H1 (cell line): ENCODE measurements at regions not wholly inside any gene's neighbourhood (a gene's known extent, or its start where the extent isn't known, plus 50 kb on each side); places are given as distances from the start of the nearest gene placed in this dataset.
"Not testable (repeated sequence)": the region's sequence is repeated elsewhere in the genome, so short reads cannot be mapped to it uniquely, and the experiment has no call there.

Experiments used
- CTCF ChIA-PET: fragments of 300-600 bp; sonication (Branson Sonifier 250); formaldehyde crosslinking; loops from one replicate; lab custom pipeline; 2021; ENCODE audit not compliant: partially characterized antibody; lab: Charles Lee
- POLR2A ChIA-PET: fragments of 300-600 bp; sonication (Branson Sonifier 250); formaldehyde crosslinking; loops from one replicate; lab custom pipeline; 2021; ENCODE audit warnings: inconsistent platforms; ENCODE audit not compliant: partially characterized antibody; lab: Charles Lee
- DNase-seq, 2 experiments: peaks; one replicate each; pipeline versions ENCODE4 v3.0.0 to v3.0.0-alpha.2; 2010 to 2022; ENCODE audit warnings: low spot score in 2 of 2, low read depth in 1 of 2, mixed read lengths in 1 of 2
- FAIRE-seq: peaks from 2 replicates; lab custom pipeline; 2011; peaks lifted over from hg19 to GRCh38; lab: Jason Lieb, UNC
- H2AFZ ChIP-seq: 2 replicates; pipeline ENCODE4 v1.8.1; 2012; ENCODE audit warnings: low read length, inconsistent platforms
- H2AK5ac ChIP-seq: 2 replicates; pipeline ENCODE4 v1.6.1; 2013; ENCODE audit warnings: low read depth, low read length
- H2BK120ac ChIP-seq: replicated peaks from 2 replicates; pipeline ENCODE3; 2013; ENCODE audit warnings: low read depth, low read length, inconsistent platforms
- H2BK12ac ChIP-seq: 2 replicates; pipeline ENCODE4 v1.6.1; 2013; ENCODE audit warnings: low read depth, low read length
- H2BK15ac ChIP-seq: 2 replicates; pipeline ENCODE4 v1.6.1; 2013; ENCODE audit warnings: low read length
- H2BK20ac ChIP-seq: 2 replicates; pipeline ENCODE4 v1.6.1; 2013; ENCODE audit warnings: low read length
- H2BK5ac ChIP-seq: 2 replicates; pipeline ENCODE4 v1.6.1; 2013; ENCODE audit warnings: low read depth, low read length
- H3K14ac ChIP-seq: 2 replicates; pipeline ENCODE4 v1.6.1; 2013; ENCODE audit warnings: inconsistent platforms; ENCODE audit not compliant: insufficient read length
- H3K18ac ChIP-seq: 2 replicates; pipeline ENCODE4 v1.6.1; 2013; ENCODE audit warnings: low read length; ENCODE audit errors: extremely low read depth
- H3K23ac ChIP-seq: 2 replicates; pipeline ENCODE4 v1.6.1; 2013; ENCODE audit warnings: inconsistent platforms; ENCODE audit not compliant: insufficient read length
- H3K23me2 ChIP-seq: 2 replicates; pipeline ENCODE4 v1.6.1; 2013; ENCODE audit warnings: low read depth, low read length
- H3K27ac ChIP-seq: 2 replicates; pipeline ENCODE4 v1.6.1; 2011; ENCODE audit warnings: low read depth, low read length, inconsistent platforms
- H3K27me3 ChIP-seq, 4 experiments: replicated peaks in 1 of 4; 1 replicate in 1 of 4; 2 replicates in 3 of 4; pipeline versions ENCODE4 v1.6.1 to v1.8.1; 2011 to 2013; ENCODE audit warnings: low read length in 3 of 4, mild to moderate bottlenecking in 3 of 4, inconsistent platforms in 2 of 4, mixed read lengths in 2 of 4, moderate library complexity in 1 of 4; ENCODE audit not compliant: control insufficient read depth in 3 of 4, insufficient read depth in 3 of 4; ENCODE audit errors: extremely low read depth in 1 of 4
- H3K36me3 ChIP-seq, 4 experiments: 2 replicates each; pipeline versions ENCODE4 v1.6.1 to v1.8.1; 2011 to 2013; ENCODE audit warnings: mild to moderate bottlenecking in 4 of 4, low read length in 3 of 4, moderate library complexity in 2 of 4, control low read depth in 1 of 4, inconsistent platforms in 1 of 4; ENCODE audit not compliant: insufficient read depth in 4 of 4, control insufficient read depth in 2 of 4
- H3K4ac ChIP-seq: replicated peaks from 2 replicates; pipeline ENCODE3; 2013; ENCODE audit warnings: low read length, low read depth, mixed read lengths, inconsistent platforms; ENCODE audit not compliant: insufficient read length
- H3K4me1 ChIP-seq, 4 experiments: replicated peaks in 1 of 4; 1 replicate in 1 of 4; 2 replicates in 3 of 4; pipeline versions ENCODE4 v1.6.1 to v1.8.1; 2011 to 2013; ENCODE audit warnings: low read length in 3 of 4, inconsistent platforms in 2 of 4, mixed read lengths in 1 of 4; ENCODE audit not compliant: insufficient read depth in 4 of 4, control insufficient read depth in 3 of 4
- H3K4me2 ChIP-seq, 2 experiments: 2 replicates each; pipeline versions ENCODE4 v1.6.1 to v1.8.1; 2011 to 2013; ENCODE audit warnings: low read depth in 2 of 2, low read length in 2 of 2, control low read depth in 1 of 2, inconsistent platforms in 1 of 2, mild to moderate bottlenecking in 1 of 2; ENCODE audit not compliant: insufficient read depth in 1 of 2
- H3K4me3 ChIP-seq, 4 experiments: fragments of 200-600, 300-600 bp in 1 of 4; sonication (generic), shearing (Covaris generic), sonication (Bioruptor Twin) in 1 of 4; 2 replicates each; pipeline versions ENCODE4 v1.5.1 to v1.8.1; 2011 to 2016; ENCODE audit warnings: low read length in 4 of 4, low read depth in 3 of 4, control low read depth in 2 of 4, inconsistent platforms in 2 of 4, mild to moderate bottlenecking in 2 of 4, mixed read lengths in 1 of 4, moderate library complexity in 1 of 4; ENCODE audit not compliant: insufficient read depth in 2 of 4; ENCODE audit errors: extremely low read depth in 1 of 4
- H3K56ac ChIP-seq: replicated peaks from 2 replicates; pipeline ENCODE3; 2013; ENCODE audit warnings: low read depth, mild to moderate bottlenecking, mixed read lengths, low read length, inconsistent platforms; ENCODE audit not compliant: insufficient read length
- H3K79me1 ChIP-seq: 2 replicates; pipeline ENCODE4 v1.6.1; 2013; ENCODE audit warnings: low read depth, low read length, control low read depth
- H3K79me2 ChIP-seq, 2 experiments: 2 replicates each; pipeline versions ENCODE4 v1.6.1 to v1.8.1; 2012 to 2013; ENCODE audit warnings: low read length in 2 of 2, mild to moderate bottlenecking in 2 of 2, inconsistent platforms in 1 of 2; ENCODE audit not compliant: insufficient read depth in 2 of 2, control insufficient read depth in 1 of 2
- H3K9ac ChIP-seq, 4 experiments: replicated peaks in 1 of 4; 1 replicate in 1 of 4; 2 replicates in 3 of 4; pipeline versions ENCODE4 v1.6.1 to v1.8.1; 2011 to 2013; ENCODE audit warnings: low read depth in 3 of 4, low read length in 3 of 4, control low read depth in 2 of 4, mild to moderate bottlenecking in 2 of 4, moderate library complexity in 2 of 4, inconsistent platforms in 1 of 4; ENCODE audit errors: extremely low read depth in 1 of 4
- H3K9me3 ChIP-seq, 2 experiments: 2 replicates each; pipeline versions ENCODE4 v1.6.1 to v1.8.1; 2012 to 2013; ENCODE audit warnings: mild to moderate bottlenecking in 2 of 2, moderate library complexity in 2 of 2, control low read depth in 1 of 2, inconsistent platforms in 1 of 2, low read depth in 1 of 2, low read length in 1 of 2, mixed read lengths in 1 of 2; ENCODE audit not compliant: insufficient read depth in 2 of 2
- H4K20me1 ChIP-seq, 2 experiments: replicated peaks in 1 of 2; 2 replicates each; pipeline versions ENCODE3 to v1.8.1; 2011 to 2013; ENCODE audit warnings: inconsistent platforms in 2 of 2, low read length in 2 of 2, mild to moderate bottlenecking in 1 of 2; ENCODE audit not compliant: insufficient read depth in 2 of 2, control insufficient read depth in 1 of 2
- H4K5ac ChIP-seq: 2 replicates; pipeline ENCODE4 v1.6.1; 2013; ENCODE audit warnings: low read length, low read depth, mixed read lengths, inconsistent platforms; ENCODE audit not compliant: insufficient read length
- H4K8ac ChIP-seq: 2 replicates; pipeline ENCODE4 v1.8.0; 2013; ENCODE audit warnings: mild to moderate bottlenecking, moderate library complexity, low read length, inconsistent platforms; ENCODE audit not compliant: insufficient read depth; ENCODE audit errors: extremely low read depth
- H4K91ac ChIP-seq: replicated peaks from 2 replicates; pipeline ENCODE3; 2013; ENCODE audit warnings: low read length, mixed read lengths, inconsistent platforms; ENCODE audit not compliant: insufficient read length
- WGBS, 2 experiments: shearing (Covaris generic) in 1 of 2; methylation state at CpG; one replicate each; pipeline versions ENCODE4 v1.1.6 to v1.1.7; 2013 to 2015; ENCODE audit warnings: low lambda C conversion rate in 2 of 2, mixed read lengths in 2 of 2, inconsistent platforms in 1 of 2, low coverage in 1 of 2, missing lambda C conversion rate in 1 of 2; ENCODE audit not compliant: insufficient replicate concordance in 2 of 2, insufficient coverage in 1 of 2, insufficient read length in 1 of 2; ENCODE audit errors: extremely low coverage in 1 of 2, missing lambda C conversion rate in 1 of 2; 5-methylcytosine and 5-hydroxymethylcytosine counted together

DNA sequence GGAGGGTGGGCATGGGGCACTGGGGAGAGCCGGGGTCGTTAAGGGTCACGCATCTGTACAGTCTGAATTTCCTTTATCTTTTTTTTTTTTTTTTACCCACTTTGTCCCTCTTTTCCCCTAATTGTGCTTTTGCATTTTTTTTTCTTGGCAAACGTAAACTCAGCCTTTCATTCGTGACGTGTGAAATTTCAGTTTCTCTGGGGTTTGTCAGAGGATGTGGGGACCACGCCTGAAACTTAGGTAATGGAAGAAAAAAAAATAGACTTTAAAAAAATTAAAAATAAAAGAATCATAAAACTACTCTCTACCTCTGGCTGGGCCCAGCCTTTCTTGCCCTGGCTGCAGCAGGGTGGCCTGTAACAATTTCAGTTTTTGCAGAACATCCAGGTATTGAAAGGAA, 68.3 kb upstream of the ZNF658 start:
- CTCF ChIA-PET: not testable (repeated sequence)

DNA sequence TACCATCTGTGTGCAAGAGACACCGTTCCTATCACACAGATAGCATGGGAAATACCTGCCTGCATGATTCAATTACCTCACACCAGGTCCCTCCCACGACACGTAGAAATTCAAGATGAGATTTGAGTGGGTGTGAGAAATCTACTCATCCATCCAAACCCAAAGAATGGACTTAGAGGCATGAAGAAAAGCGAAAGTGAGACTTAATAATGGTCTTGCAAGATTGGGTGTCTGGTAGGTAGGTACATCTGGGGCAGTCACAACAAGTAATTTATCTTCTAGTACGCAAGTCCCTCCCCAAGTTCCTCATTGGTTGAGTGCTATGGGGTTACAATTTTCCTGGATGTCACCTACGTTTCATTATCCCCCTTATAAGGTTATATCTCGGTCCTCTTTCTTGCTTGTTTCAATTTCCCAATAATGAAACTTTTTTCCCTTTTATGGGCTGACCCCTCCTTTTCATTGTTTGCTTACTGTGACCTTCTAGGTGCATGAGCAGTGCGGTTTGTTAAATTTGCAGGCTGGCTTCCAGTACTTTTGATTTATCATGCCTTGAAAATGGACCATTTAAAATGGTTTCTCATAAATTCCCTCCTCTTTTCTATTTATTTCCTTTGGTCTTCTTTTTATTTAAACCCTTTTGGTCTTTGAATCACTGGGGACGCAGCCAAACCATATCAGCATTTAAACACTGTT, 63.1 kb upstream of the ZNF658 start:
- H3K79me2 ChIP-seq: not testable (repeated sequence)

More for the DNA sequence above, 68.3 kb upstream of the ZNF658 start:
- H3K36me3 ChIP-seq, H3K4me3 ChIP-seq, H3K23ac ChIP-seq, H3K27ac ChIP-seq, H2BK120ac ChIP-seq, DNase-seq, H3K9me3 ChIP-seq, FAIRE-seq, H3K4ac ChIP-seq, H3K79me2 ChIP-seq, H3K27me3 ChIP-seq, H3K56ac ChIP-seq, H2AK5ac ChIP-seq, H2BK20ac ChIP-seq, H4K20me1 ChIP-seq, H3K4me1 ChIP-seq, H3K4me2 ChIP-seq, H3K79me1 ChIP-seq, H2BK15ac ChIP-seq, H2AFZ ChIP-seq, H4K5ac ChIP-seq, H2BK12ac ChIP-seq, POLR2A ChIA-PET, H3K9ac ChIP-seq, H3K18ac ChIP-seq, H4K8ac ChIP-seq, H3K14ac ChIP-seq, H3K23me2 ChIP-seq, H4K91ac ChIP-seq, H2BK5ac ChIP-seq: not testable (repeated sequence)
- WGBS, 2 experiments: no CpG with 5 or more reads among the region's 7 CpGs

More for the DNA sequence above, 63.1 kb upstream of the ZNF658 start:
- WGBS, 2 experiments: 93% methylated on average over 3 of the region's 9 CpGs; no CpG with 5 or more reads in 1 of the 2 experiments
- H4K5ac ChIP-seq, H2AFZ ChIP-seq, H2BK20ac ChIP-seq, H3K56ac ChIP-seq, CTCF ChIA-PET, H3K23ac ChIP-seq, H2AK5ac ChIP-seq, H3K27ac ChIP-seq, POLR2A ChIA-PET, H3K14ac ChIP-seq, H3K4me2 ChIP-seq, H4K20me1 ChIP-seq, H3K4me1 ChIP-seq, DNase-seq, H3K4me3 ChIP-seq, H2BK12ac ChIP-seq, H2BK15ac ChIP-seq, H3K9me3 ChIP-seq, H3K27me3 ChIP-seq, H4K91ac ChIP-seq, FAIRE-seq, H3K23me2 ChIP-seq, H3K79me1 ChIP-seq, H3K4ac ChIP-seq, H3K18ac ChIP-seq, H3K9ac ChIP-seq, H3K36me3 ChIP-seq, H4K8ac ChIP-seq, H2BK5ac ChIP-seq, H2BK120ac ChIP-seq: not testable (repeated sequence)
